B cell (primary cell): ENCODE measurements at regions not wholly inside any gene's neighbourhood (a gene's known extent, or its start where the extent isn't known, plus 50 kb on each side); places are given as distances from the start of the nearest gene placed in this dataset.

Experiments used
- ATAC-seq: fragments of 200-7000 bp; cut with Tn5 transposase; one replicate; pipeline ENCODE4 v1.10.0; 2021; ENCODE audit warnings: low read depth, mild to moderate bottlenecking, moderate number of reproducible peaks, moderate library complexity
- CTCF ChIA-PET: fragments of 350-600 bp; sonication (Branson Sonifier 250); formaldehyde crosslinking; loops from one replicate; lab custom pipeline; 2021; ENCODE audit warnings: antibody characterized with exemption, inconsistent platforms; lab: Charles Lee
- POLR2A ChIA-PET: fragments of 350-600 bp; sonication (Branson Sonifier 250); formaldehyde crosslinking; loops from one replicate; lab custom pipeline; 2021; ENCODE audit warnings: antibody characterized with exemption; lab: Charles Lee
- DNase-seq: peaks from one replicate; pipeline ENCODE4 v3.0.0; 2013
- H2AFZ ChIP-seq: 2 replicates; pipeline ENCODE4 v1.6.1; 2012; ENCODE audit warnings: mild to moderate bottlenecking, low read depth, low read length; ENCODE audit not compliant: insufficient read depth, poor library complexity, severe bottlenecking
- H3K27ac ChIP-seq, 2 donors: 1 replicate in 1 of 2; 2 replicates in 1 of 2; pipeline ENCODE4 v1.5.1; 2012 to 2013; ENCODE audit warnings: low read length in 2 of 2, mild to moderate bottlenecking in 2 of 2, moderate library complexity in 1 of 2
- H3K27me3 ChIP-seq, 4 experiments: fragments of 200-600 bp in 1 of 4; sonication (generic) in 1 of 4; replicated peaks in 1 of 4; 1 replicate in 2 of 4; 2 replicates in 2 of 4; pipeline versions ENCODE4 v1.6.1 to v1.7.0; 2013 to 2016; ENCODE audit warnings: low read length in 3 of 4, mild to moderate bottlenecking in 2 of 4, mixed read lengths in 1 of 4, moderate library complexity in 1 of 4; ENCODE audit not compliant: insufficient read depth in 4 of 4, control insufficient read depth in 3 of 4; ENCODE audit errors: control extremely low read depth in 1 of 4
- H3K36me3 ChIP-seq, 2 experiments: replicated peaks in 1 of 2; 1 replicate in 1 of 2; 2 replicates in 1 of 2; pipeline versions ENCODE4 v1.6.1 to v1.7.1; 2013; ENCODE audit warnings: low read length in 1 of 2; ENCODE audit not compliant: insufficient read depth in 2 of 2, control insufficient read depth in 1 of 2; ENCODE audit errors: control extremely low read depth in 1 of 2, extremely low read depth in 1 of 2
- H3K4me1 ChIP-seq, 2 donors: fragments of 200-600 bp in 1 of 2; sonication (generic) in 1 of 2; 1 replicate in 1 of 2; 2 replicates in 1 of 2; pipeline versions ENCODE4 v1.5.1 to v1.6.1; 2013 to 2017; ENCODE audit warnings: low read length in 2 of 2; ENCODE audit not compliant: control insufficient read depth in 2 of 2, insufficient read depth in 2 of 2
- H3K4me2 ChIP-seq: replicated peaks from 2 replicates; pipeline ENCODE3; 2012; ENCODE audit warnings: mild to moderate bottlenecking, low read depth, low read length; ENCODE audit not compliant: poor library complexity, severe bottlenecking
- H3K4me3 ChIP-seq, 5 experiments: fragments of 200-600 bp in 1 of 5; sonication (generic) in 1 of 5; 1 replicate in 3 of 5; 2 replicates in 2 of 5; pipeline versions ENCODE4 v1.5.1 to v1.7.0; 2011 to 2016; ENCODE audit warnings: low read length in 4 of 5, mild to moderate bottlenecking in 4 of 5, low read depth in 2 of 5, control low read depth in 1 of 5, moderate library complexity in 1 of 5; ENCODE audit not compliant: insufficient read depth in 1 of 5; ENCODE audit errors: control extremely low read depth in 1 of 5, extremely low read depth in 1 of 5
- H3K79me2 ChIP-seq: fragments of 200-600 bp; sonication (generic); one replicate; pipeline ENCODE4 v1.6.0; 2016; ENCODE audit warnings: low read length; ENCODE audit not compliant: control insufficient read depth, insufficient read depth
- H3K9ac ChIP-seq: fragments of 200-600 bp; sonication (generic); 2 replicates; pipeline ENCODE4 v1.6.1; 2017; ENCODE audit warnings: mild to moderate bottlenecking, low read length, moderate library complexity
- H3K9me3 ChIP-seq, 3 donors: one replicate each; pipeline versions ENCODE4 v1.6.1 to v1.7.1; 2013; ENCODE audit warnings: low read length in 2 of 3; ENCODE audit not compliant: control insufficient read depth in 2 of 3, insufficient read depth in 1 of 3; ENCODE audit errors: control extremely low read depth in 1 of 3
- H4K20me1 ChIP-seq: 2 replicates; pipeline ENCODE4 v1.6.0; 2012; ENCODE audit warnings: mild to moderate bottlenecking, low read length; ENCODE audit not compliant: insufficient read depth, control insufficient read depth, poor library complexity, severe bottlenecking
- H3K27ac Mint-ChIP-seq: one replicate; pipeline ENCODE4 v1.8.0; 2021; ENCODE audit warnings: mixed read lengths
- H3K27me3 Mint-ChIP-seq: one replicate; pipeline ENCODE4 v1.8.0; 2021; ENCODE audit warnings: mixed read lengths
- H3K4me1 Mint-ChIP-seq: one replicate; pipeline ENCODE4 v1.8.0; 2021; ENCODE audit warnings: mixed read lengths
- H3K4me3 Mint-ChIP-seq: one replicate; pipeline ENCODE4 v1.8.0; 2021; ENCODE audit warnings: mixed read lengths
- H3K9me3 Mint-ChIP-seq: one replicate; pipeline ENCODE4 v1.8.0; 2022; ENCODE audit warnings: mixed read lengths; ENCODE audit not compliant: insufficient read depth
- EZH2 ChIP-seq: IDR thresholded peaks from 2 replicates; pipeline ENCODE4 v1.6.1; 2012; ENCODE audit warnings: borderline replicate concordance, low read depth, mild to moderate bottlenecking, moderate library complexity, low read length; ENCODE audit not compliant: insufficient read depth, poor library complexity, severe bottlenecking
- intact Hi-C: fragments of 100-400 bp; cut with micrococcal nuclease; formaldehyde crosslinking; loops from one replicate; pipeline ENCODE4 v1.10.0; 2022
- TF ChIP-seq, protein P1 (sequence below): fragments of 200-600 bp; IDR thresholded peaks from one replicate; pipeline ENCODE4 v1.8.0; 2022; ENCODE audit warnings: antibody characterized with exemption, mild to moderate bottlenecking

DNA sequence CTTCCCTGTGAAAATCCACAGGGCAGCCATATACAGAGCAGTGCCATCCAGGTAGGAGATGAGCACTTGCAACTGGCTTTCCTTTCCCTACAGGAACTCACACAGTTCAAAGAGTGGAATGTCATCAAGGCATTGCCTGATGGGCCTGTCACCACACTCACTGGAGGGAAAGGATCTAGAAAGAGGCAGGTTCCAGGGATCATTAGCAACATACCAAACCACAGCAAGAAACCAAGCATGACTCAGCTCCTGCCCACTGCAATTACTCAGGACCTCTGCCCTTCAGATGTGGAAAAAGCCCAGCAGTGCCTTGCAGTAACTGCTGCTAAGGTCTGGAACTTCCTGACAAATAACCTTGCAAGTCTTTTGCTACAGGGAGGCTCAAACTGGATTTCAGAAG lies 101.2 kb downstream of the ZNF674 start:
- no peak overlapping the region for H2AFZ ChIP-seq
- no peaks in the 10 kb centered on the region for H3K9me3 ChIP-seq
- TF ChIP-seq, protein P1, sequence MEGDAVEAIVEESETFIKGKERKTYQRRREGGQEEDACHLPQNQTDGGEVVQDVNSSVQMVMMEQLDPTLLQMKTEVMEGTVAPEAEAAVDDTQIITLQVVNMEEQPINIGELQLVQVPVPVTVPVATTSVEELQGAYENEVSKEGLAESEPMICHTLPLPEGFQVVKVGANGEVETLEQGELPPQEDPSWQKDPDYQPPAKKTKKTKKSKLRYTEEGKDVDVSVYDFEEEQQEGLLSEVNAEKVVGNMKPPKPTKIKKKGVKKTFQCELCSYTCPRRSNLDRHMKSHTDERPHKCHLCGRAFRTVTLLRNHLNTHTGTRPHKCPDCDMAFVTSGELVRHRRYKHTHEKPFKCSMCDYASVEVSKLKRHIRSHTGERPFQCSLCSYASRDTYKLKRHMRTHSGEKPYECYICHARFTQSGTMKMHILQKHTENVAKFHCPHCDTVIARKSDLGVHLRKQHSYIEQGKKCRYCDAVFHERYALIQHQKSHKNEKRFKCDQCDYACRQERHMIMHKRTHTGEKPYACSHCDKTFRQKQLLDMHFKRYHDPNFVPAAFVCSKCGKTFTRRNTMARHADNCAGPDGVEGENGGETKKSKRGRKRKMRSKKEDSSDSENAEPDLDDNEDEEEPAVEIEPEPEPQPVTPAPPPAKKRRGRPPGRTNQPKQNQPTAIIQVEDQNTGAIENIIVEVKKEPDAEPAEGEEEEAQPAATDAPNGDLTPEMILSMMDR = no peak
- TF ChIP-seq EZH2 = no peak
- no peak overlapping the region for H3K4me2 ChIP-seq
- Mint-ChIP-seq H3K9me3 (no peaks in the 10 kb centered on the region), H3K27ac (no peak overlapping the region), H3K4me1 (peaks cover 8% of the 10 kb centered on the region), H3K4me3 (no peak overlapping the region), H3K27me3 (no peaks in the 10 kb centered on the region)
- ChIA-PET CTCF (no interaction called here), POLR2A (no interaction called here)
- peaks cover 0 to 2% of the 10 kb centered on the region in 2 experiments for H3K36me3 ChIP-seq
- DNase-seq = no peak
- H4K20me1 ChIP-seq = no peaks in the 10 kb centered on the region
- ATAC-seq = no peak
- H3K27ac ChIP-seq = no peak overlapping the region
- H3K27me3 ChIP-seq = no peaks in the 10 kb centered on the region
- H3K4me1 ChIP-seq = peaks cover 0 to 15% of the 10 kb centered on the region in 2 donors
- H3K79me2 ChIP-seq = peaks cover 8% of the 10 kb centered on the region
- intact Hi-C loops = no loop called here
- H3K4me3 ChIP-seq = no peak overlapping the region
- no peak overlapping the region for H3K9ac ChIP-seq

DNA sequence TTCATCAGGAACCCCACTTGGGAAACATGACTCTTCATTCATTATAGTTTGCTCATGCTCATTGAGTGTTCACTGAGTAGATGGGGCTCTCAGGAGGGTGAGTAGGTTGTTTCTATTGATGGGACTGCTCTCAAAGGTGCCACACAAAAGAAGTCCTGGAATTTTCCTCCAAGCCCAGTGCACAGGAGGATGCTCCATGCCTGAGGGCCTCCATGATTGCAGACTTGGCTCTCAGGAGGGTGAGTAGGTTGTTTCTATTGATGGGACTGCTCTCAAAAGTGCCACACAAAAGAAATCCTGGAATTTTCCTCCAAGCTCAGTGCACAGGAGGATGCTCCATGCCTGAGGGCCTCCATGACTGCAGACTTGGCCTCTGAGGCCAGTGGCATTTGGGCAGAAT lies 108.5 kb downstream of the ZNF674 start:
- H3K4me3 Mint-ChIP-seq = no peak overlapping the region

More for the DNA sequence above, 108.5 kb downstream of the ZNF674 start:
- H3K4me1 ChIP-seq = no peaks in the 10 kb centered on the region
- no peaks in the 10 kb centered on the region for H3K79me2 ChIP-seq
- Mint-ChIP-seq H3K27ac (no peak overlapping the region), H3K9me3 (no peaks in the 10 kb centered on the region), H3K27me3 (no peaks in the 10 kb centered on the region), H3K4me1 (no peaks in the 10 kb centered on the region)
- H3K36me3 ChIP-seq = no peaks in the 10 kb centered on the region
- no peak for DNase-seq
- H3K4me2 ChIP-seq = no peak overlapping the region
- POLR2A ChIA-PET = no interaction called here
- CTCF ChIA-PET = interaction anchor here (1.6 kb wide), 1 partner anchor 28 kb away, joined by 3 read pairs; no protein-coding TSS in a partner anchor
- no peaks in the 10 kb centered on the region for H3K27me3 ChIP-seq
- no peak overlapping the region for H2AFZ ChIP-seq
- intact Hi-C loops = no loop called here
- no peak overlapping the region for H3K9ac ChIP-seq
- H4K20me1 ChIP-seq = no peaks in the 10 kb centered on the region
- no peak overlapping the region for H3K4me3 ChIP-seq
- no peak for ATAC-seq
- H3K9me3 ChIP-seq = no peaks in the 10 kb centered on the region
- no peak overlapping the region for H3K27ac ChIP-seq
- TF ChIP-seq EZH2 = no peak
- TF ChIP-seq, protein P1 = no peak
